ENCODE measurements at regions not wholly inside any gene's neighbourhood (a gene's known extent, or its start where the extent isn't known, plus 50 kb on each side); places are given as distances from the start of the nearest gene placed in this dataset.

DNA sequence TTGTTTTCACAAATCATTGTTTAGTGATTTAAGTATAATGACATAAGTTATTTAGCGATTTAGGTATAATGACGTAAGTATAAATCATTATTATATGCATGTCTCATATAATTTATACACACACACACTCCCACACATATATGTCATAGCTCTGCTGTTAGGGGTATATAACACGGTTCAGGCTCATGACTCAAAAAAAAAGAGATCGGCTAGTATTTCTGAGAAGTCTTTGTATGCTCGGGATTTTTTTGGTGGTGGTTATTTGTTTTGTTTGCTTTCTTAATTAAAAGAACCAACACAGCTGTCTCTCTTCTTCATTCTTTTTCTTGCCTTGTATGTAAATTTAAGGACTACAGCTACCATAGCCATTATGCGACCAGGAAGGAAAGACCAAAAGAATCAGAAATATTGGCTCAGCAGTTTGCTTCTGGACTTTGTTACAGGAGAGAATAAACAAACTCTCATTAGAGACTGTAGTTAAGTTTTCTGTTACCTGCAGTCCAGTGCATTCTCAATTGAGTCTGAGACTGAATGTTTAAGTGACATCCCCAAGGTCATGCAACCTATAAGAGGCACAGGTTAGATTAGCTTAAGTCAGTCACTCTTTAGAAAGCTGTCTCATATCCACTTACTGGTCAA is 83.2 kb upstream of the NREP start:
- TF ChIP-seq EZH2phosphoT487 (IDR thresholded peaks at IDR 0.05; ENCODE audit: unreplicated experiment) (no peak), POLR2AphosphoS5 (IDR thresholded peaks at IDR 0.05; ENCODE audit: low read depth) (no peak), JUNB (IDR thresholded peaks at IDR 0.05; ENCODE audit: unreplicated experiment) (no peak), EZH2 (IDR thresholded peaks at IDR 0.05; ENCODE audit: low read depth, unreplicated experiment) (no peak), CREB1 (CRISPR knock-in tag; IDR thresholded peaks at IDR 0.05; ENCODE audit: low read depth) (no peak)
- TF ChIP-seq, protein P1, sequence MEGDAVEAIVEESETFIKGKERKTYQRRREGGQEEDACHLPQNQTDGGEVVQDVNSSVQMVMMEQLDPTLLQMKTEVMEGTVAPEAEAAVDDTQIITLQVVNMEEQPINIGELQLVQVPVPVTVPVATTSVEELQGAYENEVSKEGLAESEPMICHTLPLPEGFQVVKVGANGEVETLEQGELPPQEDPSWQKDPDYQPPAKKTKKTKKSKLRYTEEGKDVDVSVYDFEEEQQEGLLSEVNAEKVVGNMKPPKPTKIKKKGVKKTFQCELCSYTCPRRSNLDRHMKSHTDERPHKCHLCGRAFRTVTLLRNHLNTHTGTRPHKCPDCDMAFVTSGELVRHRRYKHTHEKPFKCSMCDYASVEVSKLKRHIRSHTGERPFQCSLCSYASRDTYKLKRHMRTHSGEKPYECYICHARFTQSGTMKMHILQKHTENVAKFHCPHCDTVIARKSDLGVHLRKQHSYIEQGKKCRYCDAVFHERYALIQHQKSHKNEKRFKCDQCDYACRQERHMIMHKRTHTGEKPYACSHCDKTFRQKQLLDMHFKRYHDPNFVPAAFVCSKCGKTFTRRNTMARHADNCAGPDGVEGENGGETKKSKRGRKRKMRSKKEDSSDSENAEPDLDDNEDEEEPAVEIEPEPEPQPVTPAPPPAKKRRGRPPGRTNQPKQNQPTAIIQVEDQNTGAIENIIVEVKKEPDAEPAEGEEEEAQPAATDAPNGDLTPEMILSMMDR (conservative IDR thresholded peaks at IDR 0.05; ENCODE audit: low read depth in 2 of 2), result no peak
- TF ChIP-seq, protein P2, sequence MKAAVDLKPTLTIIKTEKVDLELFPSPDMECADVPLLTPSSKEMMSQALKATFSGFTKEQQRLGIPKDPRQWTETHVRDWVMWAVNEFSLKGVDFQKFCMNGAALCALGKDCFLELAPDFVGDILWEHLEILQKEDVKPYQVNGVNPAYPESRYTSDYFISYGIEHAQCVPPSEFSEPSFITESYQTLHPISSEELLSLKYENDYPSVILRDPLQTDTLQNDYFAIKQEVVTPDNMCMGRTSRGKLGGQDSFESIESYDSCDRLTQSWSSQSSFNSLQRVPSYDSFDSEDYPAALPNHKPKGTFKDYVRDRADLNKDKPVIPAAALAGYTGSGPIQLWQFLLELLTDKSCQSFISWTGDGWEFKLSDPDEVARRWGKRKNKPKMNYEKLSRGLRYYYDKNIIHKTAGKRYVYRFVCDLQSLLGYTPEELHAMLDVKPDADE (IDR thresholded peaks at IDR 0.05), result no peak
- TF ChIP-seq, protein P3, sequence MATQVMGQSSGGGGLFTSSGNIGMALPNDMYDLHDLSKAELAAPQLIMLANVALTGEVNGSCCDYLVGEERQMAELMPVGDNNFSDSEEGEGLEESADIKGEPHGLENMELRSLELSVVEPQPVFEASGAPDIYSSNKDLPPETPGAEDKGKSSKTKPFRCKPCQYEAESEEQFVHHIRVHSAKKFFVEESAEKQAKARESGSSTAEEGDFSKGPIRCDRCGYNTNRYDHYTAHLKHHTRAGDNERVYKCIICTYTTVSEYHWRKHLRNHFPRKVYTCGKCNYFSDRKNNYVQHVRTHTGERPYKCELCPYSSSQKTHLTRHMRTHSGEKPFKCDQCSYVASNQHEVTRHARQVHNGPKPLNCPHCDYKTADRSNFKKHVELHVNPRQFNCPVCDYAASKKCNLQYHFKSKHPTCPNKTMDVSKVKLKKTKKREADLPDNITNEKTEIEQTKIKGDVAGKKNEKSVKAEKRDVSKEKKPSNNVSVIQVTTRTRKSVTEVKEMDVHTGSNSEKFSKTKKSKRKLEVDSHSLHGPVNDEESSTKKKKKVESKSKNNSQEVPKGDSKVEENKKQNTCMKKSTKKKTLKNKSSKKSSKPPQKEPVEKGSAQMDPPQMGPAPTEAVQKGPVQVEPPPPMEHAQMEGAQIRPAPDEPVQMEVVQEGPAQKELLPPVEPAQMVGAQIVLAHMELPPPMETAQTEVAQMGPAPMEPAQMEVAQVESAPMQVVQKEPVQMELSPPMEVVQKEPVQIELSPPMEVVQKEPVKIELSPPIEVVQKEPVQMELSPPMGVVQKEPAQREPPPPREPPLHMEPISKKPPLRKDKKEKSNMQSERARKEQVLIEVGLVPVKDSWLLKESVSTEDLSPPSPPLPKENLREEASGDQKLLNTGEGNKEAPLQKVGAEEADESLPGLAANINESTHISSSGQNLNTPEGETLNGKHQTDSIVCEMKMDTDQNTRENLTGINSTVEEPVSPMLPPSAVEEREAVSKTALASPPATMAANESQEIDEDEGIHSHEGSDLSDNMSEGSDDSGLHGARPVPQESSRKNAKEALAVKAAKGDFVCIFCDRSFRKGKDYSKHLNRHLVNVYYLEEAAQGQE (IDR thresholded peaks at IDR 0.05; ENCODE audit: unreplicated experiment), result no peak

Data from GM23338 (cell line).